Fibroblast of lung (primary cell): ENCODE measurements at regions not wholly inside any gene's neighbourhood (a gene's known extent, or its start where the extent isn't known, plus 50 kb on each side); places are given as distances from the start of the nearest gene placed in this dataset.

ENCODE experiments used
- CTCF ChIP-seq, 2 donors: IDR thresholded peaks in 1 of 2; conservative IDR thresholded peaks in 1 of 2; 1 replicate in 1 of 2; 2 replicates in 1 of 2; pipeline ENCODE4 v1.5.1; 2011 to 2012; ENCODE audit warnings: low read length in 2 of 2, control low read depth in 1 of 2, inconsistent platforms in 1 of 2, low read depth in 1 of 2, mild to moderate bottlenecking in 1 of 2
- EZH2 ChIP-seq: IDR thresholded peaks from 2 replicates; pipeline ENCODE4 v1.5.1; 2012; ENCODE audit warnings: low read length, control low read depth, mild to moderate bottlenecking; ENCODE audit errors: missing control alignments

- TF ChIP-seq CTCF (conservative IDR thresholded peaks at IDR 0.05 in 1 of 2, IDR thresholded peaks at IDR 0.05 in 1 of 2; ENCODE audit: low read depth in 1 of 2, low read length in 2 of 2), result no peak
- no peak for TF ChIP-seq EZH2
Observed at GRCh38 chr4:181611033-181611711, 632.0 kb upstream of the TENM3 start.
